HG03103 (cell line): ENCODE measurements at regions not wholly inside any gene's neighbourhood (a gene's known extent, or its start where the extent isn't known, plus 50 kb on each side); places are given as distances from the start of the nearest gene placed in this dataset.

ENCODE experiments used
- ATAC-seq: cut with Tn5 transposase; IDR thresholded peaks from one replicate; pipeline ENCODE4 v1.9.1; 2021; ENCODE audit warnings: low read depth; ENCODE audit not compliant: unreplicated experiment

DNA sequence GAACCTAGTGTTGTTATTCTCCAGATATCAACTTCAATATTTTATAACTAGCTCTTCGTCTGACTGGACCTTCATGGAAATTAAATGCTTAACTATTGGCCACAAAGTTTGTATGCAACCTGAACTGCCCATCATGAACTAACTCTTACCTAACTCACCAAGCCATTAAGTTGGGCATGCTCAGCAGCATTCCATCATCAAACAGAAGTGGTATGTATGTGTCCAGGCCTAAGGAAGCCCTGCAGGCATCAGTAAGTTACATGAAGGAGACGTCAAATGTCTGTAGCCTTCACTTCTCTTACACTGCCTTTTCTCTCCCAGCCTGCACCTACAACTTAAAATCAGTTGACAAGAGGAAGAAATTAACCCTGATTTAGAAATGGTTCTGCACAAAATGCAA lies 1639.2 kb upstream of the PABPC4L start:
- no peak for ATAC-seq

DNA sequence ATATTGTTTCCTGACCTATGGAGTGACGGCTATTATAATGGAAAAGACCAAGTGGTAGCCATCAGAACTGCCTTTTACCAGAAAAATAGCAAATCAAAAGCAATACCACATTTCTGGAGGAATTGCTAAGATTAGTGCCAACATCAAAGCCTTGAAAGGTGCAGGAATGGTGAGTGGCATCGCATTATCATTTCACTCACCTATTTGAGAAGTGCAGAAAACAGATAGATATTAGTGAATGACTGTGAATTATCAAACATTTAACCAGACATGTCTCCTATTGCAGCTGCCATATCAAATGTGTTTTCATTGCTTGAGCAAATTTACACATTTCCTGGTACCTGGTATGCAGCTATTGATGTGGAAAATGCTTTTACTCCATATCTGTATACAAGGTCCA lies 1638.1 kb upstream of the PABPC4L start:
- ATAC-seq, result no peak

DNA sequence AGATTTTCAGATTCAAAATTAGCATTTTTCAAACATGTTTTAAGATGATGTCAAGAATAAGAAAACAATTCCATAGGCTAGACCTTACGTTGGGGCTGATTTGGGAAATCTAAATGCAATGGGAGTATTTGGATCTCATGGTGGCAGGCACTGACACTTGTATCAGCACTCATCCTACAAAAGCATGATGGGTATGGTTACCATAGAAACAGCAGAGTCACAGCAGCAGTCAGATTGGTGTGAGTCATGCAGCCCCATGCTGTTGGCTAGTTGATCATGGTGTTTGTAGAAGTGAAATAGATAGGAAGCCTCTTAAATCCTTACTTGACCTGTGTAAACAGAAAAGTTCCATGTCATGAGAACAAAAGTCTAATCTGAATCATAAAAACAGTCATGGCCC lies 1637.3 kb upstream of the PABPC4L start:
- ATAC-seq, result no peak

DNA sequence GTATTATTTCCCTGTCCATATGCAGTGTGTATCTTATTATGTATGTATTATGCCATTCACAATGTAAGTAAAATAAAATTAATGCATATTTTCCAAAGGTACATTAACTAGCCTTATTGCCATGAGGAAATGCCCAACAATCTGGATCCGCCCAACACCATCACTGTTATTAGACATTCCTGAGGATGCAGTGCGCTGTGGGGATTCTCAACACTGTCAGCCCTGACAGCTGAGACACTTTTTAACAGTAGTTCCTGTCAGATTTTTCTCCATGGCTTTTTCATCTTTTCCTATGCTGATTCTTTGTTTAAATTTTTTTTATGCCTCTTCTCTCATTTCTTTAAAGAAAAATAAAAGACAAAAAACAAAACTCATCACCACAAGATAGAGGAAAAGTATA lies 1632.9 kb upstream of the PABPC4L start:
- ATAC-seq, result no peak

DNA sequence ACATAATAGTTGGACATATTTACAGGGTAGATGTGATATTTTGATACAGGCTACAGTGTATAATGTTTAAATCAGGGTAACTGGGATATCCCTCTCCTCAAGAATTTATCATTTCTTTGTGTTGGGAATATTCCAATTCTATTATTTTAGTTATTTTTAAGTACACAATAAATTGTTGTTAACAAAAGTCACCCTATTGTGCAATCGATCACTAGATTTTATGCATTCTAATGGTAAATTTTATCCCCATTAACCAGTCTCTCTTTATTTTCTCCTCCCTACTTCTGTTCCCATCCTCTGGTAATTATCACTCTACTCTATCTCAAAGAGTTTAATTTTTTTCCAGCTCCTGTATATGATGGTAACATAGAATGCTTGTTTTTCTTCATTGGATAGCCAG lies 1631.9 kb upstream of the PABPC4L start:
- no peak for ATAC-seq

DNA sequence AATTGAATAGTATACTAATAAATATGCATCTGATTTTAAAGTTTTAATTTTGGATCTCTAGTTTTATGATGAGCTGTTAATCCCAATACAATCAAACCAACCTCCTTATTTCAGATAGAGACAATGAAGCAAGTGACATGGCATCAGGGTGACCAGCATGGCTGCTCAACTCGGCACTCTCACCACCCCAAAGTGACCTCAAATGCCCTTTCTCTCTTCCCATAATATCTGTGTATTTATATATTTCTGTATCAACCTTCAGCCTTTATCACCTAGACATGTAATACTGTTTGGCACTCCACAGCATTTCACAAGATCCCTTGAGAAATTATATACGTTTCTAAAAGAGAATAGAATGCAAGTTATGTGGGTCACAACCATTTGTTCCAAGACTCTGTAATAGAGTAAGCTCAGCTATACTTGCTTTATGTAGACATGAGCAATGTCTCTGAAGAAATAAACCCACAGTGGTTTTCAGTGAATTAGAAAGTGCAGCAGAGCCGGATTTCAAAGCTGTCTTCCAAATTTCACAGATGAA lies 1623.2 kb upstream of the PABPC4L start:
- ATAC-seq, result no peak

DNA sequence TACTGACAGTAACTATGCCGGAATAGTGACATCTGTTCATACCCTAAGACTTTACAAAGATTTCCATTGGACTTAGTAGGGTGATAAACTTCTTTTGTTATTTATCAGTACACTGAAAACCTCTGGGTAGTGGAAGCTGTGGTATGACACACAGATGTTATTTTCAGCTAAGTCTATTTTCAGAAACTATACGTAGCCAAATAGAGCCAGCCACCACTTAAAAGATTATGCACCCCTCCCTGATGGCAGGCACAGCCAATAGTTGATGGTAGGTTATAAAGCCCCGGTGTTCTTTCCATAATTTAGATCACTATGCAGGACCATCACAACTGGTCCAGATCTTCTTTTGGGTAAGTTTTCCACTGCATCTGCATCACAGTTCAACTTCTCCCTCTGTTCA lies 1603.2 kb upstream of the PABPC4L start:
- ATAC-seq, result no peak

DNA sequence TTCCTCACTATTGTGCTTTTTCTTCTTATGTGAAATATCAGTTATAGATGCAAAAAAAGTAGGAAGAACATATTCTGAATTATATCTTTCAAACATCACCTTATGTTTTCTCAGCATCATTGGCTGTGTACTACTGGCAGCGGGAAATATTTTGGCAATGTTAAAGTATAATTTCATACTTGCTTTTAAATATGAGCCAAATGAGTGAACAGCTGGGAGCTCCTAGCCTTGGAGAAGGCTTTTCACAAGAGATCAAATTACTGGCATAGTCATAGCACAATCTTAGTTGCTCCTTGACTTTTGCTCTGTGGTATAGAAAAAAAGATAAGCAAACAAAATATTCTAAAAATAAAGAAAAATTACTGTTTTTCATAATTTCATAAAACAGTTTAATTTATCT lies 1575.8 kb upstream of the PABPC4L start:
- ATAC-seq, result no peak

DNA sequence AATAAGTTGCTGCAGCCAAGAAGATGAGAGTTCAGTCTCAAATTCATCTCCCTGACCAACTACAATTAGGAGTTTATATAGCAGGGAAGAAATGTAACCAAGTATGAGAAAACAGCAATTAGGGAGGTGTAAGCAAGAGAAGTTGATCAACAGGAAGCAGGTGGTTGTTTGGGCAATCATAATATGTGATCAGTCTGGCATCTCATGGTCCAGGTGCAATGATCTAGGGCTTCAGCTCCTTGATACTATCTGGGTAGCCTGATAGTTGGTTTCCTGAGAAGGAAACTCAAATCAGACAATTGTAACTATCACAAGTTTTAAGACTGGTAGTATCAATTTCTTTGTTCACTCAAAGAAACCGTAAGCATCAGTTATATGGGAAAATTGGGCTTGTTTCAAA lies 1574.3 kb upstream of the PABPC4L start:
- no peak for ATAC-seq

DNA sequence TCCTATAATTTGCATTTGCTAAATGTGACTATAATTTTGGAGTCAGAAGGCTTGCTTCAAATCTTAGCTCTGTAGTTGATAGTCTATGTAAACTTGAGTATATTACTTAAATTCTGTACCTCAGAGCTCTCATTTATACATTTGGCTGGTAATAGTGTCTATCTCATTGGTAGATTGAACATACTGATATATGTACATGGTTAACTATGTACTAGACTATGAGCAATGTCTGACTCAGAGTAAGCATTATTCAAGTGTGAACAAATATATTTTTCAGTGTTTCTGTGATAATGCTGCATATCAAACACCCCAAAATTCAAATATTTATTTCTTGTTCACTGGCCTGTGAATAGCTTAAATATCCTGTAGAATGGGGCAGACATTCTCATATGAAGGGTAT lies 1568.9 kb upstream of the PABPC4L start:
- ATAC-seq, result no peak

DNA sequence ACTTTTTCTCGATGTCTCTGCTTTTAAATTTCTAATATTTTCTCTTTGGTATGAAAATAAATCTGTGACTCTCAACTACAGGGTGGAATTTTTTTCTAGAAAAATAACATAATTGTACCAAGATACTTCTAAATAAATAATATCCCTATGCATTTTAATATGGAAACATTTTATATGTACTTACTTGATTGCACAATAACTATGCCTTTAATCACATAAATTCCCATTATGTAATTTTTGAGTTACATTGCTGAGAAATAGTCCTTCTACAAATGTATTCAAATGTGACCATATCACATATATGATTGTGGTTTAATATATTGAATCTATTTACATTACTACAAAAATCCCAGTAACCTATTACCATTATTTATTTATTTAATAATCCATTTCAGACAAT lies 1543.3 kb upstream of the PABPC4L start:
- no peak for ATAC-seq

DNA sequence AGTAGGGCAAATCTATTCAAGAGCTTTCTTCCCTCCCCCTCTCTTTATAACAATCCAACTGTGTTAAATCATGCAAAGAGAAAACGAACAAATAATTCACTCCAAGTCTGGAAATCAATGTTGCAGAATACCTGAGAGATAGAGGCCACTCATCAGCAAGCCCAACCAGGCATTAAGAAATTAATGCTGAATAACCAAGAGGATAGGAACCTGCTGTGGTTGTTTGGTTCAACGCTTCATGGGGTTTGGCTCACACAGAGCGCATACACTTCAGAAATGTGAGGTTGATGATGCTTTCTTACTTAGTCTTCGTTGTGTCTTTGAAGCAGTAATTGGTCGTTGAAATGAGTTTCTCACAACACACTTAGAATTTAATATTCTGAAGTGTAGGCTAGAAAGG lies 1540.0 kb upstream of the PABPC4L start:
- no peak for ATAC-seq

DNA sequence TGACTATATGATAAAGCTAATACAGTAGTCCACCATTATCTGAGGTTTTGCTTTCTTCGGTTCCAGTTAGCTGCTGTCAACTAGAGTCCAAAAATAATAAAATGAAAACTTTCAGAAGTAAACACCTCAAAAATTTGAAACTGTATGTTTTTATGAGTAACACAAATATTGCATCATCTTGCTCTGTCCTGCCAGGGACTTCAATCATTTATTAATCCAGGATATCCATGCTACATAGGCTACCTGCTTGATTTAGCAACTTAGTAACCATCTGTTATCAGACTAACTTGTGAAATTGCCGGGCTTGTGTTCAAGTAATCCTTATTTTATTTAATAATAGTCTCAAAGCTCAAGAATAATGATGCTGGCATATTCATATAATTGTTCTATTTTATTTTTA lies 1537.8 kb upstream of the PABPC4L start:
- no peak for ATAC-seq

DNA sequence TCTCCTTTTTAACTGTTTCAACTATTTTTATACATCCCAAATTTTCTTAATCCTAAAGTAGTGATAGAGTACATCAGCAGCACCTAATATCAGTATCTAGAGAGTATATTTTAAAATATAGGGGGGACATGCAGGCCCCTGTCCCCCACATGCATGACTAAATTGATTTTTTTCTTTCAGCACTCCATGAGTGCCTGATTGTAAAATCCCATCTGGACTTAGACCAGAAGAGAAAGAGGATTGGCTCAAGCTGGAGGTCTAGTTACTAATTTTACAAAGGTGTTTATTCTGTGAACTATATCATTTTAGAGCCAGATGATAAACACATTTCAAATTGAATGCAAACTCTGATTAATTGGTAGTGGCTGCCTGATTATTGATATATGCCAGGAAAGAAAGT lies 1533.9 kb upstream of the PABPC4L start:
- no peak for ATAC-seq

DNA sequence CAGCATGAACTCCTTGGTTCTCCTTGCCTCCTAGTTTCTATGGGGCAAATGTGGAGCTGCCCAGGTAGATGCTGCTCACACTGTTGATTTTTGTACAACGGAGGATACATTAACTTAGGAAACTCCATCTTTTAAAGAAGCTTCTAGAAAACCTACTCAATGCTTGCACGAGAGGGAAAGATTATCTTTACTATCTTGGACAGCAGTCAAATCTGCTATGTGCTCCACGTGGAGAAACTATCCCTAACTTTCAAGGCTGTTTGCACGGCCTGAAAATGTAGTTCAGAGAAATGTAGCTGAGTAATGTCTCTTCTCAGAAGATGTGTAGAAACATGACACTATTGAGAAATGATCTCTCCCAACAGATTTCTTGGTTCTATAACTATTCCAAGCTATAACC lies 1530.9 kb upstream of the PABPC4L start:
- ATAC-seq, result no peak

DNA sequence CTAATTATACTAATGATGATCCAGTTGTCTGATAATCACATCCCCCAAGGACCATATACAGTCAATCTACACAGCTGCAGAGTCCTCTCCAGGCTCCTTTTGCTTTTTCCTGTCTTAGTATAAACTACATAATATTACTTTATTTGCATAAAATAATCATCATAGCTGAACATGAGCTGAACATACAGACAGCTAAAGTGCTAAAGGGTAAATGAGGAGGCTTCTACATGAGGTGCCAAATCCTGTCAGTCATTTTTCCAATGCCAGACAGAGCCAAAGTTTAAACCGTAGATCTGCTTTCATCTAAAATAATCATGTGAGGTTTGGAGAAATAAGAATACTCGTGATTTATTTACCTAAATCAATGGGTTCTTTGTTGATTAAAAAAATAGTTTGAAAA lies 1530.1 kb upstream of the PABPC4L start:
- no peak for ATAC-seq

DNA sequence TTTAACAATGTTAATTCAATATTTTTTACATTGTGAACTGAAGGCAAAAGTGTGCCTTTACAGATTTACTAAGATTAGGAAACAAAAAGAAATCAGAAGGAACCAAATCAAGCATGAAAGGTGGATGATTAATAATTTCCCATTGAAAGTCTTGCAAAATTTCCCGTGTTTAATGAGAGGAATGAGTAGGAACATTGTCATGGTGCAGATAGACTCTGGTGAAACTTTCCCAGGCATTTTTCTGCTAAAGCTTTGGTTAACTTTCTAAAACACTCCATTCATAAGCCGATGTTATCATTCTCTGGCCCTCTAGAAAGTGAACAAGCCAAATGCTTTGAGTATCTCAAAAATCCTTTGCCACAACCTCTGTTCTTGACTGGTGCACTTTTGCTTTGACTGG lies 1522.8 kb upstream of the PABPC4L start:
- ATAC-seq, result no peak

DNA sequence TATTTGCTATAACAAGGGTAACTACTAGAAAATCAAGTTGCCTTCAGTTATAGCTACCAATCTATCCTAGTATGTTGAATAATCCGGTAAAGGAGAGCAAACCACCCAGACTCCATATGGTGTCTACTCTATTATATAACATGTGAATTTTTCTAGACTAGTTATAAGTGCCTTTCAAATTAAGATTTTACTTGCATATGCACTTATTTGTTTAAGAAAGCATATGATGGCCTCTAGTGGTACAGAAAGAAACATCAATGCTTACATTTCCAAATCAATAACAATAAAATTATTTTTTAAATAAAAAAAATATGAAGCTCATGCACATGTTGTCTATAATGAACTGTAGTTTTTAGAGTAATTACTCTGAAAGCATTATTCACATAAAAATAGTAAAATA lies 1516.4 kb upstream of the PABPC4L start:
- ATAC-seq, result no peak

DNA sequence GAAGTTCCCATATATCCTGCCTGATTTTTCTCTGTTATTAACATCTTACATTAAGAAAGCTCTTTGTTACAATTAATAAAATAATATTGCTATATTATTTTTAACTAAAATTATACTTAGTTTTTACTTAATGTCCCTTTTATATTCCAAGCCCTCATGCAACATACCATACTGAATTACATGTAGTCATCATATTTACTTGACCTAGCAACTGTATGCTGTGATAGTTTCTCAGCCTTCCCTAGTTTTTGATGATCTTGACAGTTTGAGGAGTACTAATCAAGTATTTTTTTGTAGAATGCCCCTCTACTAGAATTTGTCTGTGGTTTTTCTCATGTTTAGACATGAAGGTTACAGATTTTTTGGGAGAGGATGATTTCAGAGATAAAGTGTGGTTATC lies 1503.8 kb upstream of the PABPC4L start:
- ATAC-seq, result no peak

DNA sequence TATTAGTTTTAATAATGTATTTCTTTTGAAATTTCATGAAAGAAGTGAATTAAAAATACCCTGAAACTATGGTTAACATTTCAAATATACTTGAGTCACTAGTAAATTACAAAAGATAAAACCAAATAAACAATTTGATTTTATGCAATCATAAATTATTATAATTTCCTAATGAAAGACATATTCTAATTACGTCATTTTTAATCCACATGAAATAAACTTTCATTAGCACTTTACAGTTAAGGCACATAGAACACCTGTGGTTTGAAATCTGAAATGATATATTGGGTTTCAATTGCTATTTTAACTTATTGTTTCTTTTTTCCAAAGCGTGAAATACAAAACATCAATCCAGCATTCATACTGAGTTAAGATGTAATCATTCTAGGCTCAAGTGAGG lies 1492.5 kb upstream of the PABPC4L start:
- no peak for ATAC-seq

DNA sequence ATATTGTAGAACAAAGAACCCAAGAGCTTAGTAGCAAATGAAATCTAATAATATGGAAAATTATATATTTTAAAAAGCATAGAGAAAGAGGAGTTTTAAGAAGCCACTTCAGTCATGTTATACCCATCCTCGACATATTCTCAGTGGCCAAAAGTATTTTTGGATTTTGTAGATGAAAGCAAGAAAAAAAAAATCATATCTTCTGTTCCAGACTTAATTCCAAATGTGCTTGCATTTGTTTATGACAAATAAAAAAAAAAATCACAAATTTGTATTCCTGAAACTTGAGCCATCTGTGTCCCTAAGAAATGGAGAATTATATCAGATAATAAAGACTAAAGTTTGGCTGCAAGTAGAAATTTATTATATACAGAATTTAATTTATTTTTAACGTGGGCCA lies 1482.4 kb upstream of the PABPC4L start:
- no peak for ATAC-seq

DNA sequence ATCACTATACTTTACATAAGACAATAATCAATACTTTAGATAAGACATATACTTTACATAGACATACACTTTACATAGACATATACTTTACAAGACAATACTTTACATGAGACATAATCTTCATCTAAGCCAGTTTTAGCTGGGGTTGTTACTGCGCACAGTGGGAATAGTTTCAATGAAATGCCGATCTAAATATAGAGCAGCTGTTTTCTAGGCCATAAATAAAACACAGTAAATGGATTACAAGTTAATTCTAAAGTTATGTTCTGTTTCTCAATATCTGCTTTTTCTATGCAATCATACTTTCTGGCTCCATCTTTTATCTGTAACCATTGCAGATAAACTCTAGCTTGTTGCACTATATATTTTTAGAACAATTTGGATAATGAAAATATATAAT lies 1470.6 kb upstream of the PABPC4L start:
- ATAC-seq, result no peak

DNA sequence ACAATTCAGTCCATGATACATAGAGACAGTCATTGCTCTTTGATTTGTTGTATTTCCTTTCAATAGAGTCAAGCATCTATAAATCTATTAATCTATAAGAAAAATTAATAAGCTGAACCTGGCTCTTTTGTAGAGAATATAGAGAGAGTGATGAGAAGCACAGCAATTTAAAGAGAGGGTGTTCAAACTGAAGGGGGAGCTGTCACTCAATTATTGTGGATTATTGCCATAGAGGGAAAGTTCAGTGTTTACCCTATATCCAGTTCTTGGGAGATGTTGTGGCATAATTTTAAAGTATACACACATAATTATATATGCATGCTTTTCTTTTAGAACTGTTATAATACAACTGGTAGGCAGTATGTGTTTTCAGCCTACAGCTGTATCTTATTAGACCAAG lies 1469.0 kb upstream of the PABPC4L start:
- no peak for ATAC-seq
